GM12872 (cell line): ENCODE measurements at regions not wholly inside any gene's neighbourhood (a gene's known extent, or its start where the extent isn't known, plus 50 kb on each side); places are given as distances from the start of the nearest gene placed in this dataset.

Experiments
- CTCF ChIP-seq: IDR thresholded peaks from 3 replicates; pipeline ENCODE4 v1.5.1; 2011; ENCODE audit warnings: low read depth, mild to moderate bottlenecking, low read length, moderate library complexity; ENCODE audit not compliant: insufficient read depth

GRCh38 chr11:41519696-41520095 lies 60.2 kb upstream of the LRRC4C start:
- TF ChIP-seq CTCF = no peak

GRCh38 chr11:41522391-41522790 lies 62.9 kb upstream of the LRRC4C start:
- TF ChIP-seq CTCF = no peak

- TF ChIP-seq CTCF = no peak
These were observed 63.6 kb upstream of the LRRC4C start for GRCh38 chr11:41522899-41523672.

- TF ChIP-seq CTCF = no peak
These were observed 68.1 kb upstream of the LRRC4C start for GRCh38 chr11:41527530-41527929.

GRCh38 chr11:41532413-41532812 lies 73.0 kb upstream of the LRRC4C start:
- TF ChIP-seq CTCF = no peak

- no peak for TF ChIP-seq CTCF
These were observed 74.3 kb upstream of the LRRC4C start for GRCh38 chr11:41533761-41534160.

- no peak for TF ChIP-seq CTCF
These were observed 74.9 kb upstream of the LRRC4C start for GRCh38 chr11:41534391-41534790.

GRCh38 chr11:41534861-41535260 lies 75.4 kb upstream of the LRRC4C start:
- no peak for TF ChIP-seq CTCF
